ACC112 (cell line): ENCODE measurements at regions not wholly inside any gene's neighbourhood (a gene's known extent, or its start where the extent isn't known, plus 50 kb on each side); places are given as distances from the start of the nearest gene placed in this dataset.

Experiments
- H2AFZ ChIP-seq: fragments of 200-600 bp; sonication (generic); one replicate; pipeline ENCODE4 v1.6.0; 2017; ENCODE audit warnings: antibody characterized with exemption, low read length; ENCODE audit not compliant: unreplicated experiment
- H3K27ac ChIP-seq: fragments of 200-600 bp; sonication (generic); 2 replicates; pipeline ENCODE4 v1.5.1; 2014; ENCODE audit warnings: low read depth, mild to moderate bottlenecking, antibody characterized with exemption, low read length, moderate library complexity
- H3K27me3 ChIP-seq: fragments of 200-600 bp; sonication (generic); 2 replicates; pipeline ENCODE4 v1.6.1; 2014; ENCODE audit warnings: mild to moderate bottlenecking, antibody characterized with exemption, low read length, moderate library complexity, mixed read lengths; ENCODE audit not compliant: insufficient read depth
- H3K36me3 ChIP-seq: fragments of 200-600 bp; sonication (generic); 2 replicates; pipeline ENCODE4 v1.6.1; 2016; ENCODE audit warnings: mild to moderate bottlenecking, antibody characterized with exemption, low read length, moderate library complexity, mixed read lengths; ENCODE audit not compliant: insufficient read depth
- H3K4me1 ChIP-seq: fragments of 200-600 bp; sonication (generic); one replicate; pipeline ENCODE4 v1.6.1; 2016; ENCODE audit warnings: low read length, mixed read lengths; ENCODE audit not compliant: insufficient read depth, unreplicated experiment, control insufficient read depth
- H3K4me3 ChIP-seq: fragments of 200-600 bp; sonication (generic); 2 replicates; pipeline ENCODE4 v1.5.1; 2014; ENCODE audit warnings: mild to moderate bottlenecking, low read depth, low read length
- H3K79me2 ChIP-seq: fragments of 200-600 bp; sonication (generic); one replicate; pipeline ENCODE4 v1.6.0; 2016; ENCODE audit warnings: low read length; ENCODE audit not compliant: control insufficient read depth, unreplicated experiment, insufficient read depth

GRCh38 chrX:2628751-2629315 is 62.3 kb upstream of the CD99 start:
- Histone ChIP-seq H3K27ac (no peak overlapping the region), H2AFZ (no peak overlapping the region), H3K4me3 (no peak overlapping the region), H3K27me3 (no peaks in the 10 kb centered on the region), H3K36me3 (peaks cover 47% of the 10 kb centered on the region), H3K4me1 (peaks cover 9% of the 10 kb centered on the region), H3K79me2 (no peaks in the 10 kb centered on the region)

DNA sequence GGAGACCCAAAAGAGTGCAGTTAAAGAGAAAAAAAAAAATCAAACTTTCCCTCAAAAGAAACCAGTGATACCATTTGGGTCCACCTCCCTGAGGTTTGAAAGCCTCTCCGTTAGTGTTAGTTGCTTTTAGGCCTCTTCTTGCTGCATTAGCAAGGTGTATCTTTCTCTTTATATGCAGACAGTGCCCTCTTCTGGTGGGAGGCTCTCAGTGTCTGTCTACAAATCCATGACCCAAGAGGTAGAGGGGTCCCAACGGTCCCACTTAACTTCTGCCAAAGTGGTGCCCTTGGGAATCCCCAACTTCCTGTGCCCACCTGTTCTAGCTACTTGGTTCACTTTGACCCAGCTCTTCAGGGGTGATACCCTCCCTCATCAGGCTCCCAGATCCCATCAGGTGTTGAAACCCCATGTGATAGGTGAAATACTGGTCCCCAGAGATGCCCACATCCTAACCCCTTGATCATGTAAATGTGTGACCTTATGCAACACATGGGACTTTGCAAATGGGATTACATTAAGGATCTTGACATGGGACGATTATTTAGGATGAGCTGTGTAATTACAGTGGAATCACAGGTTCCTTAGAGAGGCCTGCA is 63.7 kb upstream of the CD99 start:
- no peaks in the 10 kb centered on the region for H3K27me3 ChIP-seq
- H2AFZ ChIP-seq = no peak overlapping the region
- H3K36me3 ChIP-seq = peaks cover 54% of the 10 kb centered on the region
- H3K27ac ChIP-seq = no peak overlapping the region
- no peaks in the 10 kb centered on the region for H3K4me1 ChIP-seq
- H3K4me3 ChIP-seq = no peak overlapping the region
- no peaks in the 10 kb centered on the region for H3K79me2 ChIP-seq

DNA sequence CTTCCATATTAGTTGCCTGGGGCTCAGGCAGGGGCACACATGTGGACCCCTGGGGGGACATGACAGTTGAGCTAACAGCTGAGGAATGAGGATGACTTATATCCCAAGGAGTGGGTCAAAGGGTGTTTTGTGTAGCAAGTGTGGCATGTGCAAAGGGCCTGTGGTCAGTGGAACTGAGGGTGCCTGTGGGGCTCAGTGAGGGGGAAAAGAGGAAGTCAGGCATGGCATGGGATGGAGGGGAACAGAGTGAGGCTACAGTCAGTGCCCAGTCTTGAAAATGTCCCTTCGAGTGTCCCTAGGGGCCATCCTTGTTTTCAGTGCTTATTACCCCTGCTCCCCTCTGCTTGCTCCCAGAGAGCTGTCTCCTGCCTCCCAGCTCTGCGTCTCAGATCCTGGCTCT is 64.3 kb upstream of the CD99 start:
- H3K27me3 ChIP-seq = no peaks in the 10 kb centered on the region
- H3K36me3 ChIP-seq = peaks cover 53% of the 10 kb centered on the region
- H3K79me2 ChIP-seq = no peaks in the 10 kb centered on the region
- no peak overlapping the region for H2AFZ ChIP-seq
- no peaks in the 10 kb centered on the region for H3K4me1 ChIP-seq
- H3K4me3 ChIP-seq = no peak overlapping the region
- no peak overlapping the region for H3K27ac ChIP-seq

DNA sequence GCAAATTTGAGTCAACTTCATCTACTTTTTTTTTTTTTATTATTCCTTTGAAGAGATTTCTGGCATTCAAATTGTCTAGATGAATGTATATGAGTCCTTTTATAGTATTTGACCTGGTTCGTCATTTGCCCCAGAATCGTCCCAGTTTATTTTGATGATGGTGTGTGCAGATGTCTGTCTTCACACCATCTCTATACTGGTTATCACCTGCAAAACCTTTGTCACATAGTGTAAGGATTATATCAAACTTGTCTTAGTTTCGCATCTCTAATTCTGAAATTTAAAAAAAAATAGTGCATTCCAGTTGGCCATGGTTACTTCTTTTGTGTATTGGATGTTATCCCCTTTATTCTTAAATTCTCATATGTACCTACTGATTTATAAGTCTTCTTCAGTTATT is 70.5 kb upstream of the CD99 start:
- Histone ChIP-seq H3K36me3 (peaks cover 36% of the 10 kb centered on the region; the same call in 1 of the 2 replicates), H3K79me2 (no peaks in the 10 kb centered on the region), H2AFZ (no peak overlapping the region), H3K27ac (no peak overlapping the region), H3K4me1 (no peaks in the 10 kb centered on the region), H3K27me3 (no peaks in the 10 kb centered on the region), H3K4me3 (no peak overlapping the region)

- Histone ChIP-seq H3K36me3 (peaks cover 36% of the 10 kb centered on the region; the same call in 1 of the 2 replicates), H2AFZ (no peak overlapping the region), H3K4me1 (peaks cover 11% of the 10 kb centered on the region), H3K27me3 (no peaks in the 10 kb centered on the region), H3K4me3 (no peak overlapping the region), H3K27ac (no peak overlapping the region), H3K79me2 (no peaks in the 10 kb centered on the region)
Measured at GRCh38 chrX:2618516-2618915, 72.6 kb upstream of the CD99 start.

DNA sequence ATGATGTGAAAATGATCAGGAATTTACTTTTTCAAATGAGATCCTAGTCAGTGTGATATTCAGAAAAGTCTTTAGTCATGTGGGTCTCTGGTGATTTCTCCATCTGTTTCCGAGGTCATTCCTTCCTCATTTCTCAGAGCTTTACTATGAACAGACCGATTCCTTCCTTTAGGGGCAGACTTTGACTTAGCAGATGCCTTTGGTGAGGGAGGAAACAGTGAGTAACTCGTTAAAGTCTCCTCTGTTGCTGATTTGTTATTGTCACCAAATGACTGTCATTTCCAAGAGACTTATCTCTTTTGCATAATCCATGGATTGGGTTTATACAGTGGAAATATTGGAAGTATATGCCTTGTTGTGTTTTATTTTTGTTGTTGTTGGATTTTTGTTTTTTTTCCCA is 76.2 kb upstream of the CD99 start:
- Histone ChIP-seq H3K79me2 (peaks cover 17% of the 10 kb centered on the region), H2AFZ (peak overlapping the region; percentile 91), H3K27ac (peak overlapping the region; percentile 58), H3K27me3 (no peaks in the 10 kb centered on the region), H3K4me1 (peaks cover 26% of the 10 kb centered on the region), H3K36me3 (peaks cover 27% of the 10 kb centered on the region; the same call in 1 of the 2 replicates), H3K4me3 (no peak overlapping the region)

DNA sequence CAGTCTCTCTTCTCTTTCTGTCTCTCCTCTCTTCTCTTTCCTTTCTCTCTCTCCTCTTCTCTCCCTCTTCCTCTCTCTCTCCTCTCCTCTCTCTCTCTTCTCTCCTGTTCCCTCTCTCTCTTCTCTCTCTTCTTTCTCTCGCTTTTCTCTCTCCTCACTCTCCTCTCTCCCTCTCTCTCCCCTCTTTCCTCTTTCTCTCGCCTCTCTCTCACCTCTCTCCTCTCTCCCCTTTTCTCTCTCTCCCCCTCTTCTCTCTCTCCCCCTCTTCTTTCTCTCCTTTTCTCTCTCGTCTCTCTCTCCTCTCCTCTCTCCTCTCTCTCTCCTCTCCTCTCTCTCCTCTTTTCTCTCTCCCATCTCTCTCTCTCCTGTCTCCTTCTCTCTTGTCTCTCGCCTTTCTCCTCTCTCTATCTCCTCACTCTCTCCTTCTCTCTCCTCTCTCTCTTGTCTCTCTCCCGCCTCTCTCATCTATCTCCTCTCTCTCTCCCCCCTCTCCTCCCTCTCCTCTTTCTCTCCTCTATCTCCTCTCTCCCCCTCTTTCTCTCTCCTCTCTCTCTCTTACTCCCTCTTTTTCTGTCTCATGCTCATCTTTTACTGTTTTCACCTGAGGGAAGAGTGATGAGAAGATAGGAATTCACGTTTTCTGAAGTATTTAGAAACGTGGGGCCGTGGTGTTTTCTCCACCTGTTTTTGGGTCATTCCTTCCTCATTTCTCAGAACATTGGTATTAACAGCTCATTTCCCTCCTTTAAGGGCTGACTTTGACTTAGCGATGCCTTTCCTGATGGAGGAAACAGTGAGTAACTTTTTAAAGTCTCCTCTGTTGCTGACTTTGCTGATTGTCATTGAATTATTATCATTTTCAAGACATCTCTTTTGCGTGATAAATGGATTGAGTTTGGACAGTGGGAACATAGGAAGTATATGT is 80.6 kb upstream of the CD99 start:
- Histone ChIP-seq H3K36me3 (0 out of 2 replicates have a peak, but pooled peaks cover under 1% of the 10 kb centered on the region), H2AFZ (peak overlapping the region; percentile 88), H3K4me1 (peaks cover 28% of the 10 kb centered on the region), H3K4me3 (peak overlapping the region; percentile 99), H3K27ac (peak overlapping the region; percentile 15; the same call in 1 of the 2 replicates), H3K27me3 (no peaks in the 10 kb centered on the region), H3K79me2 (peaks cover 39% of the 10 kb centered on the region)

GRCh38 chrX:2609431-2610238 is 81.5 kb upstream of the CD99 start:
- H3K36me3 ChIP-seq = no peaks in the 10 kb centered on the region
- H3K4me3 ChIP-seq = peak overlapping the region; percentile 99
- H3K4me1 ChIP-seq = peaks cover 20% of the 10 kb centered on the region
- peak overlapping the region; percentile 88 for H2AFZ ChIP-seq
- H3K27ac ChIP-seq = peak overlapping the region; percentile 15; the same call in 1 of the 2 replicates
- H3K27me3 ChIP-seq = no peaks in the 10 kb centered on the region
- H3K79me2 ChIP-seq = peaks cover 39% of the 10 kb centered on the region

DNA sequence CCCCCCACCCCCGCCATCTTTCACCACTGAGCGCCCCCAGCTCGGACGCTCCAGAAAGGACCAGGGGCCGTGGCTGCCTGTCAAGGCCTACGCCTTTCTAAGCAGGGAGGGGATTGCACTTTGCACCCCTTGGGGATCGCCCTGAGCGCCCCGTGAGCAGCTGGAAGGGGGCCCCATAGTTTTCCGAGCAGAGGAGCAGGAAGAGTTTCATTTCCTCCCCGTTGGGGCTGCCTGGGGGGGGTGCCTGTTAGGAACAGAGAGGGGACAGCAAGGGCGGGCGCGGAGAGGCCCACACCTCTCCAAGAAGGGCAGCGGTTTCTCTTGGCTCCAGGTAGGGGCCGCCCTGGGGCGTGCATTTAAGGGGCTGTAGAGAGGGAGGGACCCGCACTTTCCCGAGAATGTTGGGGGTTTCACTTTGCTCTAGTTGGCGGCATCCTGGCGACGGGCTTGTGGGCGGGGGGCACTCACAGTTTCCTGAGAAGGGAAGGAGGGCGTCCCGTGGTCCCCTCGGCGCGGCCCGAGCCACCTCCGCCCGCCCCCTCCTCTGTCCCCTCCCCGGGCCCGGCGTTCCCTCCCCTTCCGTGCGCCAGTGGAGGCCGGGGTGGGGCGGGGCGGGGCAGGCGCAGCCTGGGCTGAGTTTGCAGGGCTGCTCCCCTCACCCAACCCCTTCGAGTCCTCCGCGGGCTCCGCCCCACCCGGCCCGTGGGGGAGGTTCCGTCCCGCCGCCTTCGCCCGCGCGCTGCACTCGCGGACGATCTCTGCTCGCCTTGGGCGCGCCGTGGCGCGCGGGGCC is 82.3 kb upstream of the CD99 start:
- Histone ChIP-seq H3K79me2 (peaks cover 41% of the 10 kb centered on the region), H3K4me1 (peaks cover 18% of the 10 kb centered on the region), H2AFZ (peak overlapping the region; percentile 100)

More for the DNA sequence above, 82.3 kb upstream of the CD99 start:
- H3K27ac ChIP-seq = no peak overlapping the region
- H3K36me3 ChIP-seq = no peaks in the 10 kb centered on the region
- H3K27me3 ChIP-seq = no peaks in the 10 kb centered on the region
- peak overlapping the region; percentile 99 for H3K4me3 ChIP-seq
